GM12874 (cell line): ENCODE measurements at regions not wholly inside any gene's neighbourhood (a gene's known extent, or its start where the extent isn't known, plus 50 kb on each side); places are given as distances from the start of the nearest gene placed in this dataset.

Experiments used
- CTCF ChIP-seq: IDR thresholded peaks from 2 replicates; pipeline ENCODE4 v1.5.1; 2011; ENCODE audit warnings: low read depth, mild to moderate bottlenecking, control low read depth, low read length, moderate library complexity; ENCODE audit not compliant: insufficient read depth

GRCh38 chr15:98438907-98439306 lies 209.4 kb upstream of the IGF1R start:
- no peak for TF ChIP-seq CTCF

GRCh38 chr15:98439523-98439942 lies 208.8 kb upstream of the IGF1R start:
- no peak for TF ChIP-seq CTCF

- TF ChIP-seq CTCF = no peak
These were observed 207.4 kb upstream of the IGF1R start for GRCh38 chr15:98440917-98441316.

- no peak for TF ChIP-seq CTCF
These were observed 206.7 kb upstream of the IGF1R start for GRCh38 chr15:98441599-98441998.

GRCh38 chr15:98442379-98442833 lies 205.9 kb upstream of the IGF1R start:
- TF ChIP-seq CTCF = peak; percentile 70

- TF ChIP-seq CTCF = no peak
These were observed 205.4 kb upstream of the IGF1R start for GRCh38 chr15:98442901-98443300.

- no peak for TF ChIP-seq CTCF
These were observed 204.8 kb upstream of the IGF1R start for GRCh38 chr15:98443526-98443925.

- TF ChIP-seq CTCF = no peak
These were observed 204.2 kb upstream of the IGF1R start for GRCh38 chr15:98444138-98444537.
